ENCODE measurements at regions not wholly inside any gene's neighbourhood (a gene's known extent, or its start where the extent isn't known, plus 50 kb on each side); places are given as distances from the start of the nearest gene placed in this dataset.

GRCh38 chr16:64513871-64514270 lies 608.0 kb downstream of the CDH11 start:
- POLR2A ChIA-PET, result no interaction called here
- ATAC-seq (ENCODE audit: low read depth) (no peak), DNase-seq (no peak)
- Mint-ChIP-seq H3K36me3 (no peaks in the 10 kb centered on the region), H3K27ac (no peak overlapping the region), H3K27me3 (no peaks in the 10 kb centered on the region), H3K9me3 (peaks cover 3% of the 10 kb centered on the region), H3K4me1 (no peaks in the 10 kb centered on the region), H3K4me3 (no peak overlapping the region)

GRCh38 chr16:64507240-64508024 lies 614.4 kb downstream of the CDH11 start:
- Mint-ChIP-seq H3K36me3 (no peaks in the 10 kb centered on the region), H3K27ac (no peak overlapping the region), H3K9me3 (peaks cover 5% of the 10 kb centered on the region), H3K4me3 (no peak overlapping the region), H3K4me1 (no peaks in the 10 kb centered on the region), H3K27me3 (no peaks in the 10 kb centered on the region)
- DNase-seq (no peak), ATAC-seq (ENCODE audit: low read depth) (no peak)
- POLR2A ChIA-PET, result no interaction called here

GRCh38 chr16:64499211-64499610 lies 622.7 kb downstream of the CDH11 start:
- ATAC-seq (ENCODE audit: low read depth), result no peak
- POLR2A ChIA-PET, result no interaction called here
- Mint-ChIP-seq H3K27me3 (no peaks in the 10 kb centered on the region), H3K4me3 (no peak overlapping the region), H3K36me3 (no peaks in the 10 kb centered on the region), H3K4me1 (no peaks in the 10 kb centered on the region), H3K27ac (no peak overlapping the region), H3K9me3 (peaks cover 6% of the 10 kb centered on the region)
- DNase-seq, result no peak

GRCh38 chr16:64498363-64498762 lies 623.5 kb downstream of the CDH11 start:
- Mint-ChIP-seq H3K27ac (no peak overlapping the region), H3K27me3 (no peaks in the 10 kb centered on the region), H3K9me3 (peaks cover 6% of the 10 kb centered on the region), H3K4me1 (no peaks in the 10 kb centered on the region), H3K36me3 (no peaks in the 10 kb centered on the region), H3K4me3 (no peak overlapping the region)
- DNase-seq, result no peak
- no peak for ATAC-seq (ENCODE audit: low read depth)
- POLR2A ChIA-PET, result no interaction called here

- no peak overlapping the region for H3K27ac Mint-ChIP-seq
- no peaks in the 10 kb centered on the region for H3K27me3 Mint-ChIP-seq
- POLR2A ChIA-PET, result no interaction called here
- H3K36me3 Mint-ChIP-seq, result no peaks in the 10 kb centered on the region
- DNase-seq (no peak), ATAC-seq (ENCODE audit: low read depth) (no peak)
- H3K4me1 Mint-ChIP-seq, result no peaks in the 10 kb centered on the region
- H3K4me3 Mint-ChIP-seq, result no peak overlapping the region
- peaks cover 7% of the 10 kb centered on the region for H3K9me3 Mint-ChIP-seq
Measured at GRCh38 chr16:64493709-64494108, 628.2 kb downstream of the CDH11 start.

GRCh38 chr16:64489449-64489848 lies 632.4 kb downstream of the CDH11 start:
- H3K36me3 Mint-ChIP-seq, result no peaks in the 10 kb centered on the region
- peaks cover 11% of the 10 kb centered on the region for H3K9me3 Mint-ChIP-seq
- ATAC-seq (ENCODE audit: low read depth) (no peak), DNase-seq (no peak)
- H3K27ac Mint-ChIP-seq, result no peak overlapping the region
- no peaks in the 10 kb centered on the region for H3K27me3 Mint-ChIP-seq
- no peaks in the 10 kb centered on the region for H3K4me1 Mint-ChIP-seq
- POLR2A ChIA-PET, result no interaction called here
- no peak overlapping the region for H3K4me3 Mint-ChIP-seq

GRCh38 chr16:64486561-64486960 lies 635.3 kb downstream of the CDH11 start:
- Mint-ChIP-seq H3K36me3 (no peaks in the 10 kb centered on the region), H3K27me3 (no peaks in the 10 kb centered on the region), H3K9me3 (peaks cover 10% of the 10 kb centered on the region), H3K27ac (no peak overlapping the region), H3K4me3 (no peak overlapping the region), H3K4me1 (no peaks in the 10 kb centered on the region)
- POLR2A ChIA-PET, result no interaction called here
- ATAC-seq (ENCODE audit: low read depth) (no peak), DNase-seq (no peak)

- H3K4me3 Mint-ChIP-seq, result no peak overlapping the region
- POLR2A ChIA-PET, result no interaction called here
- no peaks in the 10 kb centered on the region for H3K4me1 Mint-ChIP-seq
- no peaks in the 10 kb centered on the region for H3K36me3 Mint-ChIP-seq
- ATAC-seq (ENCODE audit: low read depth) (no peak), DNase-seq (no peak)
- peaks cover 4% of the 10 kb centered on the region for H3K9me3 Mint-ChIP-seq
- H3K27me3 Mint-ChIP-seq, result no peaks in the 10 kb centered on the region
- H3K27ac Mint-ChIP-seq, result no peak overlapping the region
Measured at GRCh38 chr16:64481497-64481896, 640.4 kb downstream of the CDH11 start.

- Mint-ChIP-seq H3K4me3 (no peak overlapping the region), H3K36me3 (no peaks in the 10 kb centered on the region), H3K27me3 (no peaks in the 10 kb centered on the region), H3K9me3 (peaks cover 6% of the 10 kb centered on the region), H3K27ac (no peak overlapping the region), H3K4me1 (no peaks in the 10 kb centered on the region)
- DNase-seq (no peak), ATAC-seq (ENCODE audit: low read depth) (no peak)
- POLR2A ChIA-PET, result no interaction called here
Measured at GRCh38 chr16:64478252-64478906, 643.5 kb downstream of the CDH11 start.

GRCh38 chr16:64475627-64476351 lies 646.1 kb downstream of the CDH11 start:
- no peaks in the 10 kb centered on the region for H3K36me3 Mint-ChIP-seq
- no peak overlapping the region for H3K27ac Mint-ChIP-seq
- no peaks in the 10 kb centered on the region for H3K27me3 Mint-ChIP-seq
- H3K4me1 Mint-ChIP-seq, result no peaks in the 10 kb centered on the region
- peaks cover 6% of the 10 kb centered on the region for H3K9me3 Mint-ChIP-seq
- ATAC-seq (ENCODE audit: low read depth) (no peak), DNase-seq (no peak)
- POLR2A ChIA-PET, result no interaction called here
- no peak overlapping the region for H3K4me3 Mint-ChIP-seq

GRCh38 chr16:64470916-64471315 lies 650.9 kb downstream of the CDH11 start:
- Mint-ChIP-seq H3K4me3 (no peak overlapping the region), H3K9me3 (peaks cover 3% of the 10 kb centered on the region), H3K36me3 (no peaks in the 10 kb centered on the region), H3K27ac (no peak overlapping the region), H3K27me3 (no peaks in the 10 kb centered on the region), H3K4me1 (no peaks in the 10 kb centered on the region)
- no peak for ATAC-seq (ENCODE audit: low read depth)
- POLR2A ChIA-PET, result no interaction called here
- no peak for DNase-seq

- DNase-seq (no peak), ATAC-seq (ENCODE audit: low read depth) (no peak)
- Mint-ChIP-seq H3K27me3 (no peaks in the 10 kb centered on the region), H3K4me3 (no peak overlapping the region), H3K4me1 (no peaks in the 10 kb centered on the region), H3K27ac (no peak overlapping the region), H3K9me3 (peaks cover 4% of the 10 kb centered on the region), H3K36me3 (no peaks in the 10 kb centered on the region)
- POLR2A ChIA-PET, result no interaction called here
Measured at GRCh38 chr16:64469906-64470702, 651.8 kb downstream of the CDH11 start.

GRCh38 chr16:64469351-64469750 lies 652.5 kb downstream of the CDH11 start:
- POLR2A ChIA-PET, result no interaction called here

More at GRCh38 chr16:64469351-64469750, 652.5 kb downstream of the CDH11 start:
- DNase-seq (no peak), ATAC-seq (ENCODE audit: low read depth) (no peak)
- no peaks in the 10 kb centered on the region for H3K36me3 Mint-ChIP-seq
- no peak overlapping the region for H3K27ac Mint-ChIP-seq
- no peaks in the 10 kb centered on the region for H3K27me3 Mint-ChIP-seq
- H3K4me3 Mint-ChIP-seq, result no peak overlapping the region
- H3K9me3 Mint-ChIP-seq, result peaks cover 6% of the 10 kb centered on the region
- H3K4me1 Mint-ChIP-seq, result no peaks in the 10 kb centered on the region
